Stimulated activated memory B cell treated with anti-CD40 and anti-IgM and Interleukin-4, amounts not matched to agents 10 μg/mL and 1 μg/mL and 100 μg/mL, for 72 hours (primary cell): ENCODE measurements at regions not wholly inside any gene's neighbourhood (a gene's known extent, or its start where the extent isn't known, plus 50 kb on each side); places are given as distances from the start of the nearest gene placed in this dataset.
A peak's percentile ranks its signal among the peaks of the same experiment; 100 is the strongest.
"Not testable (repeated sequence)": the region's sequence is repeated elsewhere in the genome, so short reads cannot be mapped to it uniquely, and the experiment has no call there.

Source experiments
- ATAC-seq: fragments of 150-1000 bp; cut with Tn5 transposase; 2 replicates; pipeline ENCODE4 v1.10.0; 2021
- H3K27ac Mint-ChIP-seq: one replicate; pipeline ENCODE4 v1.8.0; 2022; ENCODE audit warnings: mild to moderate bottlenecking, mixed read lengths
- H3K27me3 Mint-ChIP-seq: one replicate; pipeline ENCODE4 v1.8.0; 2022; ENCODE audit warnings: mixed read lengths
- H3K36me3 Mint-ChIP-seq: one replicate; pipeline ENCODE4 v1.8.0; 2022; ENCODE audit warnings: mixed read lengths
- H3K4me1 Mint-ChIP-seq: one replicate; pipeline ENCODE4 v1.8.0; 2022; ENCODE audit warnings: mixed read lengths
- H3K4me3 Mint-ChIP-seq: one replicate; pipeline ENCODE4 v1.8.0; 2022; ENCODE audit warnings: mild to moderate bottlenecking, moderate library complexity, mixed read lengths
- H3K9me3 Mint-ChIP-seq: one replicate; pipeline ENCODE4 v1.8.0; 2022; ENCODE audit warnings: mixed read lengths

DNA sequence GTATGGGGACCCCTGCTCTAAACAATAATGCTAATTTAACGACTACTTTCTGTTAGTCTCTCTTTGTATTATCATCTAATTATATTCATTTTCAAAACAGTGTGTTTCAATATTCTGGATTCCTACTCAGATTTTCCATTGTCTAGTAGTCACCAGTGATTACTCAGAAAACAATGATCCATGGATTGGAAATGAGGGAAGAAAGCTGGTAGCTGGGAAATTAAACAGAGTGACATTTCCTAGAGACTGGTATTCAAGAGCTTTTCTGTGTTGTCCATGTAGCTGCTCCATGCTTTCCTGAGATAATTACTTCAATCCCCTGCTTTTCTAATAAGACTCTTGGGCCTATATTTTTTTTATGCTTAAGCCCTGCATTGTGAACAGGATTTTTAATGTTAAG is 1862.1 kb upstream of the C9orf72 start:
- H3K36me3 Mint-ChIP-seq = no peaks in the 10 kb centered on the region
- no peaks in the 10 kb centered on the region for H3K9me3 Mint-ChIP-seq
- no peaks in the 10 kb centered on the region for H3K27me3 Mint-ChIP-seq
- no peak overlapping the region for H3K4me3 Mint-ChIP-seq
- no peaks in the 10 kb centered on the region for H3K4me1 Mint-ChIP-seq
- H3K27ac Mint-ChIP-seq = no peak overlapping the region
- no peak for ATAC-seq

- Mint-ChIP-seq H3K36me3 (no peaks in the 10 kb centered on the region), H3K4me1 (no peaks in the 10 kb centered on the region), H3K9me3 (no peaks in the 10 kb centered on the region), H3K27ac (no peak overlapping the region), H3K4me3 (no peak overlapping the region), H3K27me3 (no peaks in the 10 kb centered on the region)
- no peak for ATAC-seq
Observed at GRCh38 chr9:29437526-29437925, 1864.2 kb upstream of the C9orf72 start.

DNA sequence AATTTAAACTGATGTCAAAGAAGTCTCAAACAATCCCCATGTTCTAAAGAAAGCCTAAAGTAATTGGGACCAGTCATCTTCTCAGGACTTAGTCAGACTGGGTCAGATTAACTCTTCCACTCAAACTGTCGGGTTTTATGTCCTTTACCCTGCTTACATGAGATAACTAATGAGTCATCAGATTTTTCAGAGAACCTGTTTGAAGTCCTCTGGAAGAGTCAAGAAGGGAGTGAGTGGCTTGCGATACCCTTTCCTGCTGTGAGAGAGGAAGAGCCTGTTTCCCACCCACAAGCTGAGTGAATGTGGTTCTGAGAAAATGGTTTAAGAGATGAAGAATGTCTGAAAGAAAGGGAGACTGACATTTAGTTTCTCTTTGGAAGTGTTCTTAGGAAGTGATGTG is 1866.7 kb upstream of the C9orf72 start:
- ATAC-seq = no peak
- Mint-ChIP-seq H3K4me3 (no peak overlapping the region), H3K27ac (no peak overlapping the region), H3K27me3 (no peaks in the 10 kb centered on the region), H3K36me3 (no peaks in the 10 kb centered on the region), H3K9me3 (no peaks in the 10 kb centered on the region), H3K4me1 (no peaks in the 10 kb centered on the region)

DNA sequence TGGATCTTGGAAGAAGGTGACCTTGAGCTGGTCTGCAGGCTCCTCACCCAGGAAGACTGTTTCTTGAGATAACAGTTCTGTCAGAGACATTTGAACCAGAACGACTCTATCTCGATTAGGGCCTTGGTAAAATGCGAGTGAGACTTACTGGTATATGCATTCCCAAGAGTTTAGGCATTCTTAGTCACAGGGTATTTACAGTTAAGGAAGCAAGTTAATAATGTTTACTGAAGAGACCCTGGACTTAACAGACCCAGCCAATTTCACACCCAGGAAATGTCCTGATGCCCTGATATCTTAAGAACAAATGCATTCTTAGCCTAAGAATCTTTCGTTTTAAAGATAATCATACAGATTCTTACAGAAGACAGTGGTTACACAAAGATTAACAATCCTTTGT is 1867.2 kb upstream of the C9orf72 start:
- Mint-ChIP-seq H3K27ac (no peak overlapping the region), H3K27me3 (no peaks in the 10 kb centered on the region), H3K36me3 (no peaks in the 10 kb centered on the region), H3K9me3 (no peaks in the 10 kb centered on the region), H3K4me3 (no peak overlapping the region), H3K4me1 (no peaks in the 10 kb centered on the region)
- ATAC-seq = no peak

DNA sequence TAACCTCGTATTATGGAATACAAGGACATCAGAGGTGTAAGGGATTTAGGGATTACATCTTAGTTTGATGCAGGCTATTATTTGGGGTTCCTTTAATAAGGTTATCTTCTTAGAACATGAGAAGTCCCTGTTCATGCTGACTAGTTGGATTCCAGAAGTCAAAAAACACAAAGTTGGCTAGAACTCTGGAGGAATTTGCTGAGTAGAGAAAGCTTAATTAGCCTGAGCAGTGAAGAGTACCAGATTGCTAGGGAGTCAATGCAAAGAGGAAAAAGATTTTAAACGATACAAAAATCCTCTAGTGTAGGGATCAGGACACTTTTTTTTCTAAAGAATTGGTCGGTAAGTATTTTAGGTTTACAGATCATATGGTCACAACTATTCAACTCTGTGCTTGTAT is 1872.5 kb upstream of the C9orf72 start:
- Mint-ChIP-seq H3K9me3 (peaks cover 3% of the 10 kb centered on the region), H3K36me3 (no peaks in the 10 kb centered on the region)

GRCh38 chr9:29449306-29449705 is 1876.0 kb upstream of the C9orf72 start:
- Mint-ChIP-seq H3K4me3 (no peak overlapping the region), H3K27ac (no peak overlapping the region), H3K4me1 (no peaks in the 10 kb centered on the region), H3K9me3 (peaks cover 15% of the 10 kb centered on the region), H3K27me3 (no peaks in the 10 kb centered on the region), H3K36me3 (no peaks in the 10 kb centered on the region)
- ATAC-seq = no peak

More for the DNA sequence above, 1872.5 kb upstream of the C9orf72 start:
- ATAC-seq = no peak
- Mint-ChIP-seq H3K4me1 (no peaks in the 10 kb centered on the region), H3K27ac (no peak overlapping the region), H3K27me3 (no peaks in the 10 kb centered on the region), H3K4me3 (no peak overlapping the region)

DNA sequence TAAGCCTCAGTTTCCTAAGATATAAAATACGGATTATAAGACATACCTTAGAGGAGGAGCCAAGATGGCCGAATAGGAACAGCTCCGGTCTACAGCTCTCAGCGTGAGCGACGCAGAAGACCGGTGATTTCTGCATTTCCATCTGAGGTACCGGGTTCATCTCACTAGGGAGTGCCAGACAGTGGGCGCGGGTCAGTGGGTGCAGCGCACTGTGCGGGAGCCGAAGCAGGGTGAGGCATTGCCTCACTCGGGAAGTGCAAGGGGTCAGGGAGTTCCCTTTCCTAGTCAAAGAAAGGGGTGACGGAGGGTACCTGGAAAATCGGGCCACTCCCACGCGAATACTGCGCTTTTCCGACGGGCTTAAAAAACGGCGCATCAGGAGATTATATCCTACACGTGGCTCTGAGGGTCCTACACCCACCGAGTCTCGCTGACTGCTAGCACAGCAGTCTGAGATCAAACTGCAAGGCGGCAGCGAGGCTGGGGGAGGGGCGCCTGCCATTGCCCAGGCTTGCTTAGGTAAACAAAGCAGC is 1877.1 kb upstream of the C9orf72 start:
- not testable (repeated sequence) for H3K4me1 Mint-ChIP-seq, H3K4me3 Mint-ChIP-seq, H3K36me3 Mint-ChIP-seq, ATAC-seq, H3K27ac Mint-ChIP-seq, H3K27me3 Mint-ChIP-seq
- peaks cover 15% of the 10 kb centered on the region for H3K9me3 Mint-ChIP-seq

- Mint-ChIP-seq H3K27ac (no peak overlapping the region), H3K4me3 (no peak overlapping the region), H3K4me1 (no peaks in the 10 kb centered on the region), H3K36me3 (no peaks in the 10 kb centered on the region), H3K27me3 (no peaks in the 10 kb centered on the region), H3K9me3 (peaks cover 18% of the 10 kb centered on the region)
- no peak for ATAC-seq
Observed at GRCh38 chr9:29456940-29457339, 1883.7 kb upstream of the C9orf72 start.

DNA sequence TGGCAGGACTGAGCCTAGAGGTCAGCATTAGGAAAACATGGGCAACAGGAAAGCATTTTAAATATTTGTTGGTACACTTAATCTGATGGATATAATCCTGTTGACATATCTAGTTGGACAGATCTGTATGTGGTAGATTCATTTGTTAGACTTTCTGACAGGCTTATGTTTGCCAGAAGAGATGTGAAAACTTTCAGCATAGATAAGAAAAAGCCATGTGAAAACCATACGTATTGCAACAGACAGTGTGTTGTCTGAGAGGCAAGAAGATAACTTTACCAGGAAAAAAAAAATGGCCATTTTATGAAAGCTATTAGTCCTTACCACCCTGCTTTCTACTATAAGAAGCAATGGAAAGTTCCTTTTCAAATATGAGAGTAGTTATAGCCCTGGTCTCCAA is 1902.2 kb upstream of the C9orf72 start:
- no peak overlapping the region for H3K4me3 Mint-ChIP-seq
- no peaks in the 10 kb centered on the region for H3K9me3 Mint-ChIP-seq
- H3K27me3 Mint-ChIP-seq = no peaks in the 10 kb centered on the region
- no peaks in the 10 kb centered on the region for H3K4me1 Mint-ChIP-seq
- ATAC-seq = no peak
- H3K36me3 Mint-ChIP-seq = no peaks in the 10 kb centered on the region
- H3K27ac Mint-ChIP-seq = no peak overlapping the region

DNA sequence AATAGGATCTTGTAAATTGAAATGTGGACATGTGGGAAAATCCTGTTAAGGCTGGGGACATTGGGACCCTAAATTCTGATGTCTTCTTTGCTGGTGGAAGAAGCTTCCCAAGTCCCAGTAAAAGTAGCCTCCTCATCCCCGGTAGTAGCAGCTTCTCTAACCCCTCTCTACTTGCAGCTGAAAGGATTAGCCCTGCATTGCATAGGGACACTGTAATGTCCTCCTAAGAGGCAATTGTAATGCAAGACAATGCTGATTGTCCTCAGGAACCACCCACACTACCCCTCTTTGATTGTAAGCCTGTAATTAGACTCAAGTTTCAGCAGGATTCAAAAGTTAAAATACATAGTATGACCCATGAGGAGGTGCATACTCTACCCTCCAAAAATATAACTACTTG is 1938.4 kb upstream of the C9orf72 start:
- Mint-ChIP-seq H3K27ac (no peak overlapping the region), H3K27me3 (no peaks in the 10 kb centered on the region), H3K36me3 (no peaks in the 10 kb centered on the region), H3K4me3 (no peak overlapping the region), H3K4me1 (no peaks in the 10 kb centered on the region), H3K9me3 (peaks cover 6% of the 10 kb centered on the region)
- no peak for ATAC-seq

DNA sequence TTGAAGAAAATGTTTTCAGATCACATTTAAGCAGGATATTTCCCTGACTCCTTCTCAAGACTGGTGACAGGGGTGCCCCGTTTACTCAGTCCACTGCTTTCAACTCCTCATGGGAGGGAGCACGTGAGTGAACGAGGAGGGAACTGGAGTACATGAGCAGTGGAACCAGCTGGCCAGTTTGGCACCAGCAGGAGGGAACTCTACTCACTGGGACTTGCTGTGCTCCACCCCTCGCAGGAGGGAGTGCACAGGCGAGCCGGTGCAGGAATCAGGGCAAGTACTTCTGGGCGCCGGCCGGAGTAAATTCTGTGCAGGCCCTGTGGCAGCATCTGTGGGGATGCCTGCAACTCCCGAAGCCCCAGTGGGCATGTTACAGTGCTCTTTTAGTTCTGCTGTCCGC is 1941.1 kb upstream of the C9orf72 start:
- ATAC-seq = peak; percentile 34
- peaks cover 6% of the 10 kb centered on the region for H3K9me3 Mint-ChIP-seq

GRCh38 chr9:29514862-29515261 is 1941.6 kb upstream of the C9orf72 start:
- Mint-ChIP-seq H3K27ac (no peak overlapping the region), H3K36me3 (no peaks in the 10 kb centered on the region), H3K4me1 (no peaks in the 10 kb centered on the region), H3K9me3 (peaks cover 6% of the 10 kb centered on the region), H3K27me3 (no peaks in the 10 kb centered on the region), H3K4me3 (no peak overlapping the region)
- ATAC-seq = no peak

More for the DNA sequence above, 1941.1 kb upstream of the C9orf72 start:
- Mint-ChIP-seq H3K27ac (no peak overlapping the region), H3K36me3 (no peaks in the 10 kb centered on the region), H3K4me1 (no peaks in the 10 kb centered on the region), H3K27me3 (no peaks in the 10 kb centered on the region), H3K4me3 (no peak overlapping the region)

GRCh38 chr9:29548436-29548835 is 1975.2 kb upstream of the C9orf72 start:
- no peaks in the 10 kb centered on the region for H3K27me3 Mint-ChIP-seq
- ATAC-seq = no peak
- no peaks in the 10 kb centered on the region for H3K36me3 Mint-ChIP-seq
- peaks cover 2% of the 10 kb centered on the region for H3K9me3 Mint-ChIP-seq
- no peaks in the 10 kb centered on the region for H3K4me1 Mint-ChIP-seq
- H3K4me3 Mint-ChIP-seq = no peak overlapping the region
- no peak overlapping the region for H3K27ac Mint-ChIP-seq

GRCh38 chr9:29555502-29555901 is 1982.2 kb upstream of the C9orf72 start:
- Mint-ChIP-seq H3K27me3 (no peaks in the 10 kb centered on the region), H3K4me1 (no peaks in the 10 kb centered on the region), H3K27ac (no peak overlapping the region), H3K9me3 (peaks cover 3% of the 10 kb centered on the region), H3K36me3 (no peaks in the 10 kb centered on the region), H3K4me3 (no peak overlapping the region)
- no peak for ATAC-seq

DNA sequence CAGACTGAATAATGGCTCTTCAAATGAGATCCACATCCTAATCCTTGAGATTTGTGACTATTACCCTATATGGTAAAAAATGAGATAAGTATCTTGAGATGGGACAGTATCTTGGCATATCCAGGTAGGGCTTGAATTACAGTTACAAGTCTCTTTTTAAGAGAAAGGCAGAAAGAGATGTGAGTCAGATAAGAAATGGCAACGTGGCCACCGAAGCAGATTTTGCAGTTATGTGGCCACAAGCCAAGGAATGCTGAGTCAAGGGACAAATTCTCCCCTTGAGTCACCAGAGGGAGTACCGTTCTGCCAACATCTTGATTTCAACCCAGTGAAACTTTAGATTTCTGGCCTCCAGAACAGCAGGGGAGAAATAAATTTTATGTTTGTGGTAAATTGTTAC is 1983.0 kb upstream of the C9orf72 start:
- no peak for ATAC-seq
- H3K4me1 Mint-ChIP-seq = no peaks in the 10 kb centered on the region
- H3K27me3 Mint-ChIP-seq = no peaks in the 10 kb centered on the region
- H3K4me3 Mint-ChIP-seq = no peak overlapping the region
- peaks cover 3% of the 10 kb centered on the region for H3K9me3 Mint-ChIP-seq
- H3K27ac Mint-ChIP-seq = no peak overlapping the region
- H3K36me3 Mint-ChIP-seq = no peaks in the 10 kb centered on the region

DNA sequence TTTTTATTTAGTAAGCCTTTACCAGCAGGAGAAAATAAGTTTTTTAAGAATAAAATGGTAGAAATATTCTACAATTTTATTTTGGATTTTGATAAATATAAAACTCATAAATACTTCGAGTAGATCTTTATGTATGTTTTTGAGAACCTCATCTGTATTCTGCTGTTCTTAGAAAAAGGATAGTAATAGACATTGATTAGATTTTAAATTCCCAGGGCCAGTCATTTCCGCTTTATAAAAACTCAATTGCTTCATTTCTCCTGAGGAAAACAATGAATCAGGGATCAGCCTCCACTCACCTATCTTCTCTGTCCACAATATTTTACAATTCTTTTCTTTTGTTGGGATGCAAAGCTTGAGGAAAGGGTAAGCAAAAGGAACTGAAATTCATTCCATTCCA is 1983.5 kb upstream of the C9orf72 start:
- peaks cover 5% of the 10 kb centered on the region for H3K9me3 Mint-ChIP-seq
- H3K27me3 Mint-ChIP-seq = no peaks in the 10 kb centered on the region
- no peaks in the 10 kb centered on the region for H3K36me3 Mint-ChIP-seq
- H3K27ac Mint-ChIP-seq = no peak overlapping the region
- no peak for ATAC-seq
- no peaks in the 10 kb centered on the region for H3K4me1 Mint-ChIP-seq
- no peak overlapping the region for H3K4me3 Mint-ChIP-seq

DNA sequence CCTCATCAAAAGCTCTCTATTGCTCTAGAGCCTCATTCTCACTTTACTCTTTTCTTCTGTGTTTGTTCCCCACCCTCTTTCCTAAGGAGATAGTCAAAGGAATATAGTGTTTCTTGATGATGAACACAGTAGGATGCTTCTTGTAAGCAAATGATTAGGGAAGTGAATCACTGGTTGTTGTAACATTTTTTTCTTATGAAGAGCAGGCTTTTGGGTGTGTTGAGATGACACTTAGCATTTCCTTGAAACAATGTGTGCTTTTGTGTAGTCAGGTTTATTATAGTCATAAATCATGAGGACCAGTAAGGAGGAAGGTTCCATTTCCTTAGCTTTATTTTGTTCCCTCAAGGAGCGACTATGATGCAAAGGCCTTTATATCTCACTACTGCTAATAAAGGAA is 1991.3 kb upstream of the C9orf72 start:
- Mint-ChIP-seq H3K4me1 (no peaks in the 10 kb centered on the region), H3K27me3 (no peaks in the 10 kb centered on the region), H3K9me3 (peaks cover 10% of the 10 kb centered on the region), H3K36me3 (no peaks in the 10 kb centered on the region), H3K27ac (no peak overlapping the region), H3K4me3 (no peak overlapping the region)
- ATAC-seq = no peak
